Mesendoderm (in vitro differentiated cells): ENCODE measurements at regions not wholly inside any gene's neighbourhood (a gene's known extent, or its start where the extent isn't known, plus 50 kb on each side); places are given as distances from the start of the nearest gene placed in this dataset.

Source experiments
- DNase-seq: peaks from one replicate; pipeline ENCODE4 v3.0.0; 2013
- H2AK5ac ChIP-seq: 2 replicates; pipeline ENCODE4 v1.6.1; 2013; ENCODE audit warnings: low read length, inconsistent platforms
- H2BK120ac ChIP-seq: 2 replicates; pipeline ENCODE4 v1.6.1; 2013; ENCODE audit warnings: low read depth, mild to moderate bottlenecking, low read length, moderate library complexity, mixed read lengths
- H2BK15ac ChIP-seq: replicated peaks from 2 replicates; pipeline ENCODE4 v1.6.1; 2013; ENCODE audit warnings: low read depth, mild to moderate bottlenecking, moderate library complexity
- H2BK5ac ChIP-seq: 2 replicates; pipeline ENCODE4 v1.6.1; 2013; ENCODE audit warnings: low read length, inconsistent platforms
- H3K18ac ChIP-seq: 2 replicates; pipeline ENCODE4 v1.6.1; 2013; ENCODE audit warnings: mild to moderate bottlenecking, low read length, mixed read lengths
- H3K23ac ChIP-seq: one replicate; pipeline ENCODE4 v1.6.1; 2013; ENCODE audit warnings: low read length
- H3K27ac ChIP-seq: 2 replicates; pipeline ENCODE4 v1.5.1; 2013; ENCODE audit warnings: low read depth, mild to moderate bottlenecking, inconsistent platforms, low read length, moderate library complexity
- H3K27me3 ChIP-seq: 2 replicates; pipeline ENCODE4 v1.6.1; 2013; ENCODE audit warnings: low read length, control low read depth, mild to moderate bottlenecking, inconsistent platforms; ENCODE audit not compliant: insufficient read depth, poor library complexity
- H3K36me3 ChIP-seq: 2 replicates; pipeline ENCODE4 v1.6.1; 2013; ENCODE audit warnings: low read length, inconsistent platforms; ENCODE audit not compliant: control insufficient read depth, insufficient read depth
- H3K4ac ChIP-seq: one replicate; pipeline ENCODE4 v1.6.1; 2013; ENCODE audit warnings: low read depth, mild to moderate bottlenecking, low read length, moderate library complexity
- H3K4me1 ChIP-seq: 2 replicates; pipeline ENCODE4 v1.6.1; 2013; ENCODE audit warnings: low read depth, low read length, inconsistent platforms; ENCODE audit not compliant: control insufficient read depth
- H3K4me2 ChIP-seq: 2 replicates; pipeline ENCODE4 v1.6.1; 2013; ENCODE audit warnings: low read length
- H3K4me3 ChIP-seq: 2 replicates; pipeline ENCODE4 v1.5.1; 2013; ENCODE audit warnings: mild to moderate bottlenecking, low read length
- H3K56ac ChIP-seq: one replicate; pipeline ENCODE4 v1.6.1; 2013; ENCODE audit warnings: low read length
- H3K79me1 ChIP-seq: 2 replicates; pipeline ENCODE4 v1.6.1; 2013; ENCODE audit warnings: low read length, inconsistent platforms
- H3K79me2 ChIP-seq: 2 replicates; pipeline ENCODE4 v1.6.1; 2013; ENCODE audit warnings: mild to moderate bottlenecking, low read length; ENCODE audit not compliant: control insufficient read depth, insufficient read depth
- H3K9ac ChIP-seq: 2 replicates; pipeline ENCODE4 v1.6.1; 2013; ENCODE audit warnings: low read length, inconsistent platforms
- H4K5ac ChIP-seq: one replicate; pipeline ENCODE4 v1.6.1; 2013; ENCODE audit warnings: low read length
- H4K8ac ChIP-seq: one replicate; pipeline ENCODE4 v1.6.1; 2013; ENCODE audit warnings: low read depth, mild to moderate bottlenecking, control low read depth, low read length, moderate library complexity
- WGBS: extraction: QIAGEN DNeasy Blood & Tissue Kit; methylation state at CpG from one replicate; pipeline ENCODE4 v1.1.7; 2013; ENCODE audit warnings: low lambda C conversion rate, missing lambda C conversion rate; ENCODE audit not compliant: insufficient coverage; ENCODE audit errors: extremely low coverage; 5-methylcytosine and 5-hydroxymethylcytosine counted together

DNA sequence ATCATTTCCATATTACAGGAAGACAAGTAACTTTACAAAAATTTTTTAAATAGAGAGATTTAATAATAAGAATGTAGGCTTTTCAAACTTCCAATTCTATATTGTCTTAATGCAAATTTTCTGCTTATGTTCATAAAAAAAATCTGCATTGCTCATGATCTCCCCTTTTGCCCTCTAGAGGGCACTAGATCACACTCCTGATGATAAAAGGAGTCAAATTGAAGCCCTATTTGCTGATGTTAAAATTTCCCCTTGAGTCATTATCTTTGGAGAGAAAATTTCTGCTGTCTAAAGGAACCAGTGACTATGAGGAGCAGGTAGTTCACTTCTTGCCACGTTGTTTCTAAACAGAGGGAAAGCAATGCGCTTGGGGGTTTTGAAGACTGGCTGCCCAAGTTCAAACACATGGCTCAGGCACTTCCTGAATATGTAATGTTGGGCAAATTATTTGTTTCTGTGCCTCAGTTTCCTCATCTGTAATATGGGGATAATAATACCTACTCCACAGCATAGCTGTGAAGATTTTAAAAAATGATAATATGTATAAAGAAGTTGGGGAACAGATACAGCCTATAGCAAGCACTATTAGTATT, 874.2 kb downstream of the TFAP2A start:
- no peak overlapping the region for H2BK5ac ChIP-seq
- no peak overlapping the region for H4K8ac ChIP-seq
- no peak overlapping the region for H3K9ac ChIP-seq
- H3K23ac ChIP-seq, result no peak overlapping the region
- no peak overlapping the region for H2BK120ac ChIP-seq
- no CpG with 5 or more reads among the region's 2 CpGs for WGBS
- DNase-seq, result peak; percentile 50
- H2AK5ac ChIP-seq, result no peak overlapping the region
- H3K4me2 ChIP-seq, result no peak overlapping the region
- H3K36me3 ChIP-seq, result no peaks in the 10 kb centered on the region
- H2BK15ac ChIP-seq, result no peak overlapping the region
- H3K4me1 ChIP-seq, result no peaks in the 10 kb centered on the region
- H3K27me3 ChIP-seq, result no peaks in the 10 kb centered on the region
- no peak overlapping the region for H3K18ac ChIP-seq
- no peaks in the 10 kb centered on the region for H3K79me1 ChIP-seq
- H3K79me2 ChIP-seq, result no peaks in the 10 kb centered on the region
- H3K56ac ChIP-seq, result no peak overlapping the region
- H3K27ac ChIP-seq, result no peak overlapping the region
- no peak overlapping the region for H3K4me3 ChIP-seq
- H3K4ac ChIP-seq, result no peak overlapping the region
- no peak overlapping the region for H4K5ac ChIP-seq

GRCh38 chr6:9540126-9540525, 874.7 kb downstream of the TFAP2A start:
- Histone ChIP-seq H3K56ac (no peak overlapping the region), H2BK15ac (no peak overlapping the region), H3K36me3 (no peaks in the 10 kb centered on the region), H4K8ac (no peak overlapping the region), H3K27me3 (no peaks in the 10 kb centered on the region), H3K4me1 (no peaks in the 10 kb centered on the region), H4K5ac (no peak overlapping the region), H2BK5ac (no peak overlapping the region), H3K27ac (no peak overlapping the region), H3K4me2 (no peak overlapping the region), H3K18ac (no peak overlapping the region), H3K4ac (no peak overlapping the region), H3K79me1 (no peaks in the 10 kb centered on the region), H2AK5ac (no peak overlapping the region), H2BK120ac (no peak overlapping the region), H3K4me3 (no peak overlapping the region), H3K9ac (no peak overlapping the region), H3K79me2 (no peaks in the 10 kb centered on the region), H3K23ac (no peak overlapping the region)
- DNase-seq, result no peak

GRCh38 chr6:9539231-9539755, 875.6 kb downstream of the TFAP2A start:
- H3K23ac ChIP-seq, result no peak overlapping the region
- H3K18ac ChIP-seq, result no peak overlapping the region
- peak; percentile 32 for DNase-seq
- H3K4ac ChIP-seq, result no peak overlapping the region
- no peaks in the 10 kb centered on the region for H3K36me3 ChIP-seq
- no peaks in the 10 kb centered on the region for H3K4me1 ChIP-seq
- H2AK5ac ChIP-seq, result no peak overlapping the region
- no peak overlapping the region for H4K8ac ChIP-seq
- no peak overlapping the region for H3K4me2 ChIP-seq
- no peak overlapping the region for H3K27ac ChIP-seq
- no peak overlapping the region for H2BK120ac ChIP-seq
- H2BK15ac ChIP-seq, result no peak overlapping the region
- no peaks in the 10 kb centered on the region for H3K27me3 ChIP-seq
- no peaks in the 10 kb centered on the region for H3K79me1 ChIP-seq
- H3K56ac ChIP-seq, result no peak overlapping the region
- H3K9ac ChIP-seq, result no peak overlapping the region
- WGBS, result no CpG with 5 or more reads among the region's 4 CpGs
- no peak overlapping the region for H2BK5ac ChIP-seq
- H4K5ac ChIP-seq, result no peak overlapping the region
- no peaks in the 10 kb centered on the region for H3K79me2 ChIP-seq
- H3K4me3 ChIP-seq, result no peak overlapping the region

- Histone ChIP-seq H3K23ac (no peak overlapping the region), H2BK15ac (no peak overlapping the region), H3K36me3 (no peaks in the 10 kb centered on the region), H3K9ac (no peak overlapping the region), H3K4me2 (no peak overlapping the region), H3K4me1 (no peaks in the 10 kb centered on the region), H3K27ac (no peak overlapping the region), H3K27me3 (no peaks in the 10 kb centered on the region), H3K79me1 (no peaks in the 10 kb centered on the region), H2BK5ac (no peak overlapping the region), H2BK120ac (no peak overlapping the region), H3K18ac (no peak overlapping the region), H3K56ac (no peak overlapping the region), H4K5ac (no peak overlapping the region), H2AK5ac (no peak overlapping the region), H3K4ac (no peak overlapping the region), H3K79me2 (no peaks in the 10 kb centered on the region), H4K8ac (no peak overlapping the region), H3K4me3 (no peak overlapping the region)
- DNase-seq, result no peak
- no CpG with 5 or more reads among the region's 2 CpGs for WGBS
Observed at GRCh38 chr6:9537381-9537780, 877.5 kb downstream of the TFAP2A start.

DNA sequence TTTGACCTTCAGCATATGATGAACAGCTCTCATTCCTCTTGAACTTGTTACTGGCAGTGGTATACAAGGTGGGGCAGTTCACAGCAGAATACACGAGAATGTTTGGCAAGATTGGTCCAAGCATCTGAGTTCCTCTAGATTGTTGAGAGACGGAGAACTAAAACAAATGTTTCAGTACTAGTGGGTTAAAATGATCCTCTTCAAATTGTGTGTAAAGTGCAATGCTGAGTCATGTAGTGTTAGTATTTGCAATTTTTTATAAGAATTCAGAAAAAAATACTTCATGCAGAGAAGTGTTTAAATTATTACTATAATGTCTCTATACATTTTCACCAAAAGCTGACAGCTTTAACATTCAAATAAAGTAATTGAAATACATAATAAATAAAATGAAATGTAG, 879.8 kb downstream of the TFAP2A start:
- H3K23ac ChIP-seq, result no peak overlapping the region
- H4K5ac ChIP-seq, result no peak overlapping the region
- H3K79me1 ChIP-seq, result no peaks in the 10 kb centered on the region
- no peak overlapping the region for H2BK120ac ChIP-seq
- no peak overlapping the region for H3K56ac ChIP-seq
- no CpG with 5 or more reads among the region's 2 CpGs for WGBS
- H3K9ac ChIP-seq, result no peak overlapping the region
- H3K4me3 ChIP-seq, result no peak overlapping the region
- H3K18ac ChIP-seq, result no peak overlapping the region
- no peaks in the 10 kb centered on the region for H3K79me2 ChIP-seq
- H2BK5ac ChIP-seq, result no peak overlapping the region
- no peak overlapping the region for H3K27ac ChIP-seq
- no peaks in the 10 kb centered on the region for H3K27me3 ChIP-seq
- no peaks in the 10 kb centered on the region for H3K36me3 ChIP-seq
- no peak overlapping the region for H2BK15ac ChIP-seq
- H4K8ac ChIP-seq, result no peak overlapping the region
- no peak overlapping the region for H3K4me2 ChIP-seq
- no peak overlapping the region for H2AK5ac ChIP-seq
- H3K4me1 ChIP-seq, result no peaks in the 10 kb centered on the region
- H3K4ac ChIP-seq, result no peak overlapping the region
- no peak for DNase-seq
